Peyer's patch (tissue), 4 donors: ENCODE measurements at regions not wholly inside any gene's neighbourhood (a gene's known extent, or its start where the extent isn't known, plus 50 kb on each side); places are given as distances from the start of the nearest gene placed in this dataset.

Source experiments
- CTCF ChIP-seq, 6 experiments: fragments of 450-650 bp in 4 of 6; fragments of 200-600 bp in 2 of 6; sonication (generic) in 1 of 6; IDR thresholded peaks; one replicate each; pipeline ENCODE4 v1.5.1; 2017 to 2019; ENCODE audit warnings: antibody characterized with exemption in 6 of 6, mild to moderate bottlenecking in 3 of 6, moderate library complexity in 1 of 6
- POLR2A ChIP-seq, 2 donors: fragments of 450-650 bp; IDR thresholded peaks; one replicate each; pipeline ENCODE4 v1.5.1; 2017; ENCODE audit warnings: antibody characterized with exemption in 2 of 2, mild to moderate bottlenecking in 2 of 2, moderate library complexity in 2 of 2

DNA sequence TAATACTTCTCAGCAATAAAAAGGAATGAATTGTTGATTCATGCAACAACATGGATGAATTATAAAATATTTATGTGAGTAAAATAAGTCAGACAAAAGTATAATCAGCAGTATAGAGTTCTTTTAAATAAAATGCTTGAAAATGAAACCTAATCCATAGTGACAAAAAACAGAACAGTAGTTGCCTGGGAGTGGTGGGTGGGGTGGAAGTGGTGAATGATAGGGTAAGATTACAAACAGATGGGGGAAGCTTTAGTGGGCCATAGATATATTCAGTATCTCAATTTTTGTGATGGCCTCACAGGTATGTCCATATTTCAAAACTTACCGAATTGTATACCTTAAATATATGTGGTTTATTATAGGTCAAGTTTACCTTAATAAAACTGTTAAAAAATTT lies 124.9 kb upstream of the UBL3 start:
- TF ChIP-seq CTCF (IDR thresholded peaks at IDR 0.05) (no peak), POLR2A (IDR thresholded peaks at IDR 0.05) (no peak)
